ENCODE measurements at regions not wholly inside any gene's neighbourhood (a gene's known extent, or its start where the extent isn't known, plus 50 kb on each side); places are given as distances from the start of the nearest gene placed in this dataset.
"Not testable (repeated sequence)": the region's sequence is repeated elsewhere in the genome, so short reads cannot be mapped to it uniquely, and the experiment has no call there.

DNA sequence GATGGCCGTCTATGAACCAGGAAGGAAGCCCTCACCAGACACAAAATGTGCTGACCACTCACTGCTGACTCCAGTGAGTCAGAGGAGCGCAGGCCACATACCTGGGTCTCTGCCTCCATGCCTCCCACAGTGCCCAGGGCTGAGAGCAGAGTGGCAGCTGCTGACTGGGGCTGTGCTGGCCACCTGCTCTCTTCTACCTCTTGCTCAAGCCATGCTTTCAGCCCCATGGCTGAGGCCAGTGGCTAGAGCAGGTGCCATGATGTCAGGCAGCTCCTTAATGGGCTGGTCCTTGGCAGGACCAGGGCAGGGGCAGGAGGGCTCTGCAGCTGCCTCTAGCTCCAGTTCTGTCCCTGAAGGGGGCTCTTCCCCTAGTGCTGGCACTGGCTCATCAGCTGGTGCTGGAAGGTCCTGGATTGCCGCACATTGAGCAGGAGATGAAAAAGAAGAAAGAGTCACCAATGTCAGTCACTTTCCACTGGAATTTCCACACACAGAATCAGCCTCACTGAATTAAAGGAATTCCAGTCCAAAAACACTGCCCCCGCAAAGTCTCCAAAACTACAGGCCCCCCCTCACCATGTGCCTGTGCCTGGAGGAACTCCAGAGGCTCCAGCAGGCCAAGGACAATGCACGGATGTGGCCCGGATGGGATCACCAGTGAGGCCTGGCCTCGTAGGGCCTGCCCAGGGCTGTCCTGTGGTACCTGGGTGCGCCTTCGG lies 86.4 kb downstream of the GGTLC2 start:
- Histone ChIP-seq H3K79me2 (ENCODE audit: insufficient read depth, low read length) (no peaks in the 10 kb centered on the region), H2AFZ (ENCODE audit: low read length) (no peak overlapping the region), H3K36me3 (ENCODE audit: insufficient read depth, low read length) (no peaks in the 10 kb centered on the region), H3K4me1 (ENCODE audit: insufficient read depth, low read length) (no peaks in the 10 kb centered on the region), H3K9me3 (ENCODE audit: low read depth, low read length) (no peaks in the 10 kb centered on the region), H3K27me3 (ENCODE audit: insufficient read depth, low read length) (no peaks in the 10 kb centered on the region), H3K4me2 (ENCODE audit: insufficient read depth, low read length) (no peak overlapping the region), H3K27ac (ENCODE audit: low read depth, low read length) (no peak overlapping the region), H4K20me1 (ENCODE audit: insufficient read depth, low read length) (no peaks in the 10 kb centered on the region), H3K4me3 (ENCODE audit: insufficient read depth, low read length) (no peak overlapping the region)
- no peak for TF ChIP-seq CTCF (IDR thresholded peaks at IDR 0.05; ENCODE audit: extremely low read depth, low read depth, low read length)
- no peak for DNase-seq (ENCODE audit: insufficient read length, low spot score, missing footprints)

DNA sequence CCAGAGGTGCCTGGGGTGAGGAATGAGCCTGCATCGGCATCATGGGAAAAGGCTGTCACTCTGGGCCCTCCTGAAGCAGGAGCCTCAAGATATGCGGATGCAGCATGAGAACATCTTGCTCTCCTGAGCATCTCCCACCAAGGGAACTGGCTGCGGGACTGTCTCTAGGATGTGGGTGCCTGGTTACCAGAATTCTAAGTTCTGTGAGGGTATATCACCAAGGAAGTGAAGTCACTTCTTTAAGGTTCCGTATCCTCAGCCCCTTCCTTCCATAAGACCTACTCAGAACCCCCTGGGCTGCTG lies 86.9 kb downstream of the GGTLC2 start:
- no peak overlapping the region for H3K27ac ChIP-seq (ENCODE audit: low read depth, low read length)
- no peak overlapping the region for H2AFZ ChIP-seq (ENCODE audit: low read length)
- no peak overlapping the region for H3K4me3 ChIP-seq (ENCODE audit: insufficient read depth, low read length)
- H3K9me3 ChIP-seq (ENCODE audit: low read depth, low read length), result no peaks in the 10 kb centered on the region
- no peaks in the 10 kb centered on the region for H3K36me3 ChIP-seq (ENCODE audit: insufficient read depth, low read length)
- H3K79me2 ChIP-seq (ENCODE audit: insufficient read depth, low read length), result no peaks in the 10 kb centered on the region
- no peaks in the 10 kb centered on the region for H3K4me1 ChIP-seq (ENCODE audit: insufficient read depth, low read length)
- H4K20me1 ChIP-seq (ENCODE audit: insufficient read depth, low read length), result no peaks in the 10 kb centered on the region
- H3K27me3 ChIP-seq (ENCODE audit: insufficient read depth, low read length), result no peaks in the 10 kb centered on the region
- no peak for TF ChIP-seq CTCF (IDR thresholded peaks at IDR 0.05; ENCODE audit: extremely low read depth, low read depth, low read length)
- DNase-seq (ENCODE audit: insufficient read length, low spot score, missing footprints), result no peak
- H3K4me2 ChIP-seq (ENCODE audit: insufficient read depth, low read length), result no peak overlapping the region

- H3K4me2 ChIP-seq (ENCODE audit: insufficient read depth, low read length); H3K36me3 ChIP-seq (ENCODE audit: insufficient read depth, low read length); H3K27me3 ChIP-seq (ENCODE audit: insufficient read depth, low read length); H3K27ac ChIP-seq (ENCODE audit: low read depth, low read length); H4K20me1 ChIP-seq (ENCODE audit: insufficient read depth, low read length); H2AFZ ChIP-seq (ENCODE audit: low read length); H3K9me3 ChIP-seq (ENCODE audit: low read depth, low read length); H3K79me2 ChIP-seq (ENCODE audit: insufficient read depth, low read length); DNase-seq (ENCODE audit: insufficient read length, low spot score, missing footprints); H3K4me3 ChIP-seq (ENCODE audit: insufficient read depth, low read length); H3K4me1 ChIP-seq (ENCODE audit: insufficient read depth, low read length): not testable (repeated sequence)
Observed at GRCh38 chr22:22733006-22733405, 88.6 kb downstream of the GGTLC2 start.

- H3K36me3 ChIP-seq (ENCODE audit: insufficient read depth, low read length), result no peaks in the 10 kb centered on the region
- DNase-seq (ENCODE audit: insufficient read length, low spot score, missing footprints), result no peak
- H3K27ac ChIP-seq (ENCODE audit: low read depth, low read length), result no peak overlapping the region
- no peak overlapping the region for H3K4me2 ChIP-seq (ENCODE audit: insufficient read depth, low read length)
- no peak overlapping the region for H2AFZ ChIP-seq (ENCODE audit: low read length)
- no peak overlapping the region for H3K4me3 ChIP-seq (ENCODE audit: insufficient read depth, low read length)
- no peak for TF ChIP-seq CTCF (IDR thresholded peaks at IDR 0.05; ENCODE audit: extremely low read depth, low read depth, low read length)
- H3K9me3 ChIP-seq (ENCODE audit: low read depth, low read length), result no peaks in the 10 kb centered on the region
- H3K27me3 ChIP-seq (ENCODE audit: insufficient read depth, low read length), result peaks cover 8% of the 10 kb centered on the region
- no peaks in the 10 kb centered on the region for H3K4me1 ChIP-seq (ENCODE audit: insufficient read depth, low read length)
- no peaks in the 10 kb centered on the region for H4K20me1 ChIP-seq (ENCODE audit: insufficient read depth, low read length)
- H3K79me2 ChIP-seq (ENCODE audit: insufficient read depth, low read length), result no peaks in the 10 kb centered on the region
Observed at GRCh38 chr22:22733881-22734373, 89.5 kb downstream of the GGTLC2 start.

DNA sequence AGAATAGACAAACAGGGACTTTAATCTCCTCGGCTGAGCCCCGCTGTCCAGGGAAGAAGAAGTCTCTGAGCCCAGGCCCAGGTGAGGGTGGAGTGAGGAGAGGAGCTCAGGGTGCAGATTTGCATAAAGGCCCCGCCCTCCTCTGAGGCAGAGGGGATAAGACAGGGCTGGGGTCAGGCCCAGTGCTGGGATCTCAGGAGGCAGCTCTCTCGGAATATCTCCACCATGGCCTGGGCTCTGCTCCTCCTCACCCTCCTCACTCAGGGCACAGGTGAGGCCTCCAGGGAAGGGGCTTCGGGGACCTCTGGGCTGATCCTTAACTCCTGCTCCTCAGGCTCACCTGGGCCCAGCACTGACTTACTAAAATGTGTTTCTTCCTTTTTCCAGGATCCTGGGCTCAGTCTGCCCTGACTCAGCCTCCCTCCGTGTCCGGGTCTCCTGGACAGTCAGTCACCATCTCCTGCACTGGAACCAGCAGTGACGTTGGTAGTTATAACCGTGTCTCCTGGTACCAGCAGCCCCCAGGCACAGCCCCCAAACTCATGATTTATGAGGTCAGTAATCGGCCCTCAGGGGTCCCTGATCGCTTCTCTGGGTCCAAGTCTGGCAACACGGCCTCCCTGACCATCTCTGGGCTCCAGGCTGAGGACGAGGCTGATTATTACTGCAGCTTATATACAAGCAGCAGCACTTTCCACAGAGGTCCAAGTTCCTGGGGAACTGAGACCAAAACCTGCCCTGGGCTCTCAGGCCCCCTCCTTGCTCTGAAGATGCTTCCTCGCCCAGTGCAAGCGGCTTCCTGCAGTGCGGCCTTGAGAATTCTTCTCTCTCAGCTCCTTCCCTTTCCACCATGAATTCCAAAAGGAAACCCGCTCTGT lies 90.2 kb downstream of the GGTLC2 start:
- DNase-seq (ENCODE audit: insufficient read length, low spot score, missing footprints), result not testable (repeated sequence)

DNA sequence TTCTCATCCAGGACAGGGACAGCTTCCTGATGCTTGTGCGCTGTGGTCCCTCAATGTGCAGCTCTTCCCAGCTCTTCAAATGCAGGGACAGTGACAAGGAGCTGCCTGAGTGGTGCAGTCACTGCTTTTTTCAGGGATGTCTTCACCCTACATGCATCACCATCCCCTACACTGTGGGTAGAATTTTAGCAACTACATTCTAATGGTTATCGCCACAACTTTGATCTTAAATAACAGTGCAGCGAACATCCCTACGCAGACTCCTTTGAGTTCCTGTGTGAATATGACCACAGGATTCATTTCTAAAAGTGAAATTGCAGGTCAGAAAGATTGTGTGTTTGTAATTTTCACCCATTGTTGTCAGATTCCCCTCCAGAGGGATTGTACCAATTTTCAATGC lies 90.9 kb downstream of the GGTLC2 start:
- H3K79me2 ChIP-seq (ENCODE audit: insufficient read depth, low read length); H3K4me3 ChIP-seq (ENCODE audit: insufficient read depth, low read length); H3K27me3 ChIP-seq (ENCODE audit: insufficient read depth, low read length); H3K4me1 ChIP-seq (ENCODE audit: insufficient read depth, low read length); H3K36me3 ChIP-seq (ENCODE audit: insufficient read depth, low read length); H3K9me3 ChIP-seq (ENCODE audit: low read depth, low read length); H3K4me2 ChIP-seq (ENCODE audit: insufficient read depth, low read length); H4K20me1 ChIP-seq (ENCODE audit: insufficient read depth, low read length); DNase-seq (ENCODE audit: insufficient read length, low spot score, missing footprints); H2AFZ ChIP-seq (ENCODE audit: low read length); H3K27ac ChIP-seq (ENCODE audit: low read depth, low read length): not testable (repeated sequence)

More for the DNA sequence above, 90.2 kb downstream of the GGTLC2 start:
- not testable (repeated sequence) for H3K27ac ChIP-seq (ENCODE audit: low read depth, low read length); H3K4me2 ChIP-seq (ENCODE audit: insufficient read depth, low read length); H4K20me1 ChIP-seq (ENCODE audit: insufficient read depth, low read length); H3K4me3 ChIP-seq (ENCODE audit: insufficient read depth, low read length); H2AFZ ChIP-seq (ENCODE audit: low read length); H3K27me3 ChIP-seq (ENCODE audit: insufficient read depth, low read length); H3K9me3 ChIP-seq (ENCODE audit: low read depth, low read length); H3K79me2 ChIP-seq (ENCODE audit: insufficient read depth, low read length); H3K4me1 ChIP-seq (ENCODE audit: insufficient read depth, low read length); H3K36me3 ChIP-seq (ENCODE audit: insufficient read depth, low read length)
